GM19397 (cell line): ENCODE measurements at regions not wholly inside any gene's neighbourhood (a gene's known extent, or its start where the extent isn't known, plus 50 kb on each side); places are given as distances from the start of the nearest gene placed in this dataset.
"Not testable (repeated sequence)": the region's sequence is repeated elsewhere in the genome, so short reads cannot be mapped to it uniquely, and the experiment has no call there.

Source experiments
- ATAC-seq: cut with Tn5 transposase; IDR thresholded peaks from one replicate; pipeline ENCODE4 v1.9.1; 2021; ENCODE audit warnings: mild to moderate bottlenecking, moderate library complexity; ENCODE audit not compliant: unreplicated experiment

DNA sequence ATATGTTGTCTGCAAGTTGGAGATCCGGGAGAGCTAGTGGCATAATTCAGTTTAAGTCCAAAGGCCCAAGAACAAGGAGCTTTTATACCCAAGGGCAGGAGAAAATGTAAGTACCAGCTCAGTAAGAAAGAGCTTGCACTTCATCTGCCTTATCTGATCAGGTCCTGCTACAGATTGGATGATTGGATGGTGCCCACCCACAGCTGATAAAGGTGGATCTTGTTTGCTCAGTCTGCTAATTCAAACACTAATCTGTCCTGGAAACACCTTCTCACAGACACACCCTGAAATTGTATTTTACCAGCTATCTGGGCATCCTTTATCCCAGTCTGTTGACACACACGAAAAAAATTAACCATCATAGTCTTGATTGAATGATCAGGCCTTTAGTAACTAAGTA is 230.7 kb upstream of the SLC16A7 start:
- ATAC-seq = no peak

DNA sequence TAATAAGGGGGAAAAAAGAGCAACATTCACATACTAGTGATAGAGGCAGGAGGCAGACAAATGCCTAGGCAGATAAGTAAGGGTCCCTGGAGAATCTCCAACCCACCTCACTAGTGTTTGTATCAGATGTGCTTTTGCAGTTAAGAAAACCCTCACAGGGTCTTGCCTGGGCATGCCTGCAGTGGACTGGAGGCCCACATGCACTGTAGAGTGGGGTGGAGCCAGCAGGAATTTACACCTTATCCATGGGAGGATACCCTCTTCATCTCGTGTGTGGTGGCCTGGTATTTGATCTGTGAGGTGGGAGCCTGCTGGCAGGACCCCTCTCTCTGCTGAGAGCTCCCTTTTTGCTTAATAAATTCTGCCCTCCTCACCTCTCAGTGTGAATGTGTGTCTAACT is 238.0 kb upstream of the SLC16A7 start:
- ATAC-seq = no peak

GRCh38 chr12:59346248-59346647 is 249.6 kb upstream of the SLC16A7 start:
- not testable (repeated sequence) for ATAC-seq

DNA sequence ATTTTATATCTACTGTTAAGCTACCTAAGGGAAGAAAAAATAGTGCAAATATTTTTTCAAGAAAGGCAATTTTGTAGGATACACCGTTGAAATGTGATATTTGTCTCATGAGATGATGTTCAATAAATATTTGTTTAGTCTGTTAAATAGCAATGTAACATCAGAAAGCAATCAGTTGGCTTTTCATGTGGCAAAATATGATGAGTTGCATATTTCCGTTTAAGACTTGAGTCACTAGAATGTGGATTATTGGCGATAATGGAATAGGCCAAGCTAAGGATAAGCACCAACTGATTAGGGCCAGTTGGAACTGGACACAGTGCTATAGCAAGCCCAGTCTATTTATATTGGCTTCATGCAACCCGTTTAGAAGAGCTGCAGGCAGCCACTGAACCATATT is 250.4 kb upstream of the SLC16A7 start:
- no peak for ATAC-seq

GRCh38 chr12:59344224-59344623 is 251.6 kb upstream of the SLC16A7 start:
- ATAC-seq = no peak

- ATAC-seq = no peak
Measured at GRCh38 chr12:59329462-59329861, 266.4 kb upstream of the SLC16A7 start.

DNA sequence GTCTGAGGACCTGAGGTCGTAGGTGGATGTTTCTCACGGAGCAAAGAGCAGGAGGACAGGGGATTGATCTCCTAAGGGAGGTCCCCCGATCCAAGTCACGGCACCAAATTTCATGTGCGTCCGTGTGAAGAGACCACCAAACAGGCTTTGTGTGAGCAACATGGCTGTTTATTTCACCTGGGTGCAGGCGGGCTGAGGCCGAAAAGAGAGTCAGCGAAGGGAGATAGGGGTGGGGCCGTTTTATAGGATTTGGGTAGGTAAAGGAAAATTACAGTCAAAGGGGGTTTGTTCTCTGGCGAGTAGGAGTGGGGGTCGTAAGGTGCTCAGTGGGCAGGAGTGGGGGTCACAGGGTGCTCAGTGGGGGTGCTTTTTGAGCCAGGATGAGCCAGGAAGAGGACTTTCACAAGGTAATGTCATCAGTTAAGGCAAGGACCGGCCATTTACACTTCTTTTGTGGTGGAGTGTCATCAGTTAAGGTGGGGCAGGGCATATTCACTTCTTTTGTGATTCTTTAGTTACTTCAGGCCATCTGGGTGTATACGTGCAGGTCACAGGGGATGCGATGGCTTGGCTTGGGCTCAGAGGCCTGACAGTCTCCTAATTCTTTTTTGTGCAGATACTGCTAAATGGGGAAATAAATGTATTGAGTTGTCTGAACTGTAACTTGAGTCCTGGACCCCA is 267.3 kb upstream of the SLC16A7 start:
- ATAC-seq = not testable (repeated sequence)

GRCh38 chr12:59326457-59326856 is 269.4 kb upstream of the SLC16A7 start:
- ATAC-seq = not testable (repeated sequence)

DNA sequence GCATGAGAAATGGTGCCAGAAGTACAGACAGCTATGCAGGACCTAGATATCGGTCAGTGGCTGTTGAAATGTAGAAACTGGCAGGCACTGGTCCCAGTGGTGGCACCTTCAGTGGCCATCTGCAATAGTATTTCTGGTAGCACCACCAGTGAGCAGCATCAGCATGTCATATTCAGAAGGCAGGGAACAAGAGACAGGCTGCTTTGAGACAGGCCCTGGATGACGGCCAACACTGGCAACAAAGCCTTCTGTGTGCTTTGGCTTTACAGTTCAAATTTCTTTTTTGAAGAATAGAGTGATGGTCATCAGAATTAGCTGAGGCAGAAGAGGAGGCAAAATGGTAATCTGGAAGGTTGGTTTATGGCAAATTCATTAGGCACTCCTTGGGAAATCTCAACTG is 273.4 kb upstream of the SLC16A7 start:
- ATAC-seq = no peak

DNA sequence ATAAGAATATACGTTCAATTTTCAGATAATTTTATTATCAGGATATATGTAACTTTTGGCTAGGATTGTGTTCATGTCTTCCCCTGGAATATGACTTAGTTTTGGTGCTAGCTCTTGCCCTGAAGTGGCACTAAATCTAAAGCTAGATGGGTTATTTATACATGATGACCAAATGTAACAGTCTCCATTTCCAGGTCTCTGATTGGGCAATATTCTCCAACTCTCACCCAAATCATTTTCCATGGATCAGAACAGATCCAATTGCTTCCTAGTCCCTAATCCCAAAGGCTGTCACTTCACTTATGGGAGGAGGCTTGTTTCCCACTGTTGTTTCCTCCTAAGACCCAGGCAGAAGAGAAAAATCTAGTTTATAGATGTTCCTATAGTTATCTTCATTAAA is 274.6 kb upstream of the SLC16A7 start:
- no peak for ATAC-seq

DNA sequence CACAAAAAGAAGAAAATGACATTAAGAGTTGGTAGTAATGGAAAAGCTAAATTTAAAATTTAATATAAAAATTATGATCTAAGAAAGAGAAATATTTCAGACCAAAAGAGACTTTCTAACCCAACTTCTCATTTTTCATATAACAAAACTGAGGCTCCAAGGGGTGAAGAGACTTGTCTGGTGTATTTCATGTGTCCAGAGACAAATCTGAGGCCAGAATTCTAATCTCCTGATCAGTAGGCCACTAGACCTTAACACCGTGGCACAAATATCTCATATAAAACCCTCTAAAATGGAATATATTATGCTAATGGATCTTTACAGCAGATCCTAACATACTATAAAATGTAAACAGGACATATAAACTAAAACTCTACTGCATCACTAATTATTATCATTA is 275.7 kb upstream of the SLC16A7 start:
- no peak for ATAC-seq

GRCh38 chr12:59318940-59319339 is 276.9 kb upstream of the SLC16A7 start:
- ATAC-seq = no peak

DNA sequence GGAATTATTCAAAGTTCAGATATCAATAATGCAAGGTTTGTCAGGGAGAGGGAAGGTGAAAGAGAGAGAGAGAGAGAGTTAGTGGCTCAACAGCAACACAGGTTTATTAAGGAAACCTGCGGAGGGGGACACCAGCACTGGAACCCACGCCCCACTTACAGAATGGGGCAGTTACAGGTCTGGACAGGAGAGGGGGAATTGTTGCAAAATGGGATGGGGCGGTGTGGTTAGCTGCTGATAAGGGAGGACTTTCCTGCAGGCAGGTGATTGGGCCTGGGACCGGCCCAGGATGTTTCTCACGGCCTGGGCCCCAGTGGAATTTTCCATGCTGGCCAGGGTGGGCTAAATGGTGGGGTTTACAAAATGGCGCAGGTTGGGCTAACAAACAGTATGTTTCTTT is 278.2 kb upstream of the SLC16A7 start:
- no peak for ATAC-seq

- no peak for ATAC-seq
Measured at GRCh38 chr12:59316938-59317337, 278.9 kb upstream of the SLC16A7 start.

- not testable (repeated sequence) for ATAC-seq
Measured at GRCh38 chr12:59316354-59316753, 279.5 kb upstream of the SLC16A7 start.

GRCh38 chr12:59314209-59314608 is 281.6 kb upstream of the SLC16A7 start:
- ATAC-seq = no peak

DNA sequence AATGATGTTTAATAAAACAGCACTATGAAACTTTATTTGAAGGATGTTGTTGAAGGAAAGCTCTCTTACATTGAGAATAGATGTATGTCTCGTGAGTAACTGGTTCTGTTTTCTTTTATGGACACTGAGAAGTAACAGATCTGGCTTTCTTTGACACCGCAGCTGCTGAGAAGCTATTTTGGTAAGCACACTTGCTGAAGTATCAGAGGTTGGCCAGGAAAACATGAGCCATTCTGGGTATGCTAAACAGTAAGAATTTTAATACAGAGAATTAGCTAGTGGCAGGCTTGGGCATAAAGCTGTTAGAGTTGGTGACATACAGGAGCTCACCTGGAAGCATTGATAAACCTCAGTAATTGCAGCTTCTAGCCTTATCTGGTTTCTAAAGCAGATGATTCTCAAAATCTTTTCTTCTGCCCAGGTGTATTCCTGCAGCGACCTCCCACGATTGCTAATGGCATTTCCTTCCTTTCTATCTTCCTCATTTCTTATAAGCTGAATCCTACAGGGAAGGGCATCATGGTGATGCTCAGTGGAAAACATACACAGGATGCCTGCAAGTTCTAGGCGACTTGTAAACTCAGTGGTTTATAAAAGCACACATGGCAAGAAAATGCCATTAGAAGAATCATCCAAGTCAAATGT is 291.6 kb upstream of the SLC16A7 start:
- ATAC-seq = no peak

DNA sequence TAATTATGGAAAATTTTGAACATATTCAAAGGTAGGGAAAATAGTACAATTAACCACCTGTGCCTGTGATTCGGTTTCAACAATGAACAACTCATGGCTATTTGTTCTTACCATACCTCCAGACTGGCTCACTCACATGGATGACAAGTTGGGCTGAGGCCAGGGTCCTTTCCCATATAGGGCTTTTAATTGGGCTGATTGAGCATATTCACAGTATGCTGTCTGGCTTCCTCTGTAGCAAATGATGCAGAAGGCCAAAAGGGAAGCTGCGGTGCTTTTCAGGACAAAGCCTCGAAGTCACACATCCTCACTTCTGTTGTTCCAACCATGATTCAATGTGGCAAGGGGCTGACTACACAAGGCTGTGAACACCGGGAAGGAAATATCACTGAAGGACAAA is 297.5 kb upstream of the SLC16A7 start:
- no peak for ATAC-seq

- no peak for ATAC-seq
Measured at GRCh38 chr12:59294221-59294620, 301.6 kb upstream of the SLC16A7 start.

DNA sequence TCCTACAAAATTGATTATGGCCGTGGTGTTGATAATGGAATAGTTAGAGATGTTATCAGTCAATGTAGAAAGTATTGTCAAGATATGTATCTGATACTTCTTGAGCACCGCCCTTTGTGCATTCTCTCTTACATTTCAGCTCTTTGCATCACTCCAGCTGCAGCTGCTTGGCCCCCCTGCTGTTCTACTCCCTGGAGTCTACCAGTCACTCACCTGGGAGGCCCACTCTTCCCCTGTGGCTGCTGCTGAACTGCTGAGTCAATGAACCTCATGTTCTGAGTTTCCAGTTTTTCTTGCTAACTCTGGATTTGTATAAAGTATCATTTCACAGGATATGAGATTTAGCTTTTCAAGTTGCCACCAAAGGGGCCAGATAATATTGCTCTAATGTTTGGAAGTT is 312.8 kb upstream of the SLC16A7 start:
- ATAC-seq = no peak

DNA sequence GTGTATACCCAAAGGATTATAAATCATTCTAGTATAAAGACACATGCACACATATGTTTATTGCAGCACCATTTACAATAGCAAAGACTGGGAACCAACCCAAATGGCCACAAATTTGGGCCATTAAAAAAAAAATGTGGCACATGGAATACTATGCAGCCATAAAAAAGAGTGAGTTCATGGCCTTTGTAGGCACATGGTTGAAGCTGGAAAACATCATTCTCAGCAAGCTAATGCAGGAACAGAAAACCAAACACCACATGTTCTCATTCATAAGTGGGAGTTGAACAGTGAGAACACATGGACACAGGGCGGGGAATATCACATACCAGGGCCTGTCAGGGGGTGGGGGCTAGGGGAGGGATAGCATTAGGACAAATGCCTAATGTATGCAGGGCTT is 322.3 kb upstream of the SLC16A7 start:
- not testable (repeated sequence) for ATAC-seq

GRCh38 chr12:59268295-59268809 is 327.5 kb upstream of the SLC16A7 start:
- ATAC-seq = no peak

GRCh38 chr12:59260202-59260601 is 335.6 kb upstream of the SLC16A7 start:
- ATAC-seq = no peak
